Ascending aorta (tissue), 2 donors: ENCODE measurements at regions not wholly inside any gene's neighbourhood (a gene's known extent, or its start where the extent isn't known, plus 50 kb on each side); places are given as distances from the start of the nearest gene placed in this dataset.

ENCODE experiments used
- DNase-seq, 2 donors: peaks; one replicate each; pipeline ENCODE4 v3.0.0-alpha.2; 2019; ENCODE audit warnings: low spot score in 2 of 2
- H3K27ac ChIP-seq, 2 donors: fragments of 200-600 bp; sonication (generic); one replicate each; pipeline ENCODE4 v1.5.1; 2016 to 2017; ENCODE audit warnings: mild to moderate bottlenecking in 1 of 2
- H3K27me3 ChIP-seq: fragments of 200-600 bp; sonication (generic); one replicate; pipeline ENCODE4 v1.5.1; 2017
- H3K36me3 ChIP-seq, 2 donors: fragments of 200-600 bp; sonication (generic); one replicate each; pipeline ENCODE4 v1.5.1; 2016
- H3K4me1 ChIP-seq, 2 donors: fragments of 200-600 bp; sonication (generic); one replicate each; pipeline ENCODE4 v1.5.1; 2016 to 2017; ENCODE audit warnings: mild to moderate bottlenecking in 1 of 2
- H3K4me3 ChIP-seq, 2 donors: fragments of 200-600 bp; sonication (generic); one replicate each; pipeline ENCODE4 v1.5.1; 2016 to 2017; ENCODE audit warnings: mild to moderate bottlenecking in 1 of 2
- H3K9me3 ChIP-seq, 2 donors: fragments of 200-600 bp; sonication (generic); one replicate each; pipeline ENCODE4 v1.5.1; 2016
- CTCF ChIP-seq, 3 experiments: fragments of 200-600 bp in 2 of 3; fragments of 450-650 bp in 1 of 3; sonication (generic) in 2 of 3; IDR thresholded peaks; one replicate each; pipeline ENCODE4 v1.5.1; 2016 to 2019; ENCODE audit warnings: antibody characterized with exemption in 3 of 3, mild to moderate bottlenecking in 1 of 3, moderate library complexity in 1 of 3
- intact Hi-C: fragments of 100-400 bp; cut with DNase I; formaldehyde crosslinking; loops from one replicate; pipeline ENCODE4 v1.15.1; 2023

- intact Hi-C loops = no loop called here
- Histone ChIP-seq H3K27ac (no peak overlapping the region), H3K4me3 (no peak overlapping the region), H3K9me3 (no peaks in the 10 kb centered on the region), H3K27me3 (no peaks in the 10 kb centered on the region), H3K36me3 (no peaks in the 10 kb centered on the region), H3K4me1 (no peaks in the 10 kb centered on the region)
- DNase-seq = no peak
- TF ChIP-seq CTCF (IDR thresholded peaks at IDR 0.05) = no peak
These were observed 130.7 kb upstream of the FSIP2 start for GRCh38 chr2:185607945-185608344.

- H3K36me3 ChIP-seq = no peaks in the 10 kb centered on the region
- DNase-seq = no peak
- no peaks in the 10 kb centered on the region for H3K9me3 ChIP-seq
- H3K4me1 ChIP-seq = no peaks in the 10 kb centered on the region
- no peak overlapping the region for H3K4me3 ChIP-seq
- no peak overlapping the region for H3K27ac ChIP-seq
- no peak for TF ChIP-seq CTCF (IDR thresholded peaks at IDR 0.05)
- intact Hi-C loops = no loop called here
- H3K27me3 ChIP-seq = no peaks in the 10 kb centered on the region
These were observed 129.8 kb upstream of the FSIP2 start for GRCh38 chr2:185608799-185609198.

- no peaks in the 10 kb centered on the region for H3K9me3 ChIP-seq
- TF ChIP-seq CTCF (IDR thresholded peaks at IDR 0.05) = no peak
- H3K4me1 ChIP-seq = no peaks in the 10 kb centered on the region
- no peaks in the 10 kb centered on the region for H3K36me3 ChIP-seq
- no peak overlapping the region for H3K27ac ChIP-seq
- no peak overlapping the region for H3K4me3 ChIP-seq
- no peak for DNase-seq
- no peaks in the 10 kb centered on the region for H3K27me3 ChIP-seq
- intact Hi-C loops = no loop called here
These were observed 128.3 kb upstream of the FSIP2 start for GRCh38 chr2:185610301-185610700.

GRCh38 chr2:185618625-185619024, 120.0 kb upstream of the FSIP2 start:
- no peaks in the 10 kb centered on the region for H3K36me3 ChIP-seq
- TF ChIP-seq CTCF (IDR thresholded peaks at IDR 0.05) = no peak
- H3K4me1 ChIP-seq = no peaks in the 10 kb centered on the region
- intact Hi-C loops = no loop called here
- no peaks in the 10 kb centered on the region for H3K27me3 ChIP-seq
- no peak overlapping the region for H3K27ac ChIP-seq
- H3K9me3 ChIP-seq = no peaks in the 10 kb centered on the region
- H3K4me3 ChIP-seq = no peak overlapping the region
- no peak for DNase-seq

- Histone ChIP-seq H3K27ac (no peak overlapping the region), H3K9me3 (no peaks in the 10 kb centered on the region), H3K27me3 (no peaks in the 10 kb centered on the region), H3K4me3 (no peak overlapping the region), H3K36me3 (no peaks in the 10 kb centered on the region), H3K4me1 (no peaks in the 10 kb centered on the region)
- intact Hi-C loops = no loop called here
- DNase-seq = no peak
- no peak for TF ChIP-seq CTCF (IDR thresholded peaks at IDR 0.05)
These were observed 113.0 kb upstream of the FSIP2 start for GRCh38 chr2:185625604-185626003.

GRCh38 chr2:185628985-185629384, 109.6 kb upstream of the FSIP2 start:
- Histone ChIP-seq H3K4me3 (no peak overlapping the region), H3K4me1 (no peaks in the 10 kb centered on the region), H3K9me3 (no peaks in the 10 kb centered on the region), H3K36me3 (no peaks in the 10 kb centered on the region), H3K27ac (no peak overlapping the region), H3K27me3 (no peaks in the 10 kb centered on the region)
- intact Hi-C loops = no loop called here
- TF ChIP-seq CTCF (IDR thresholded peaks at IDR 0.05) = no peak
- no peak for DNase-seq
